Sigmoid colon (tissue), 6 donors: ENCODE measurements at regions not wholly inside any gene's neighbourhood (a gene's known extent, or its start where the extent isn't known, plus 50 kb on each side); places are given as distances from the start of the nearest gene placed in this dataset.

ENCODE experiments used
- DNase-seq: peaks from one replicate; pipeline ENCODE4 v3.0.0-alpha.2; 2019
- H3K27ac ChIP-seq, 4 donors: fragments of 200-600 bp; sonication (generic); one replicate each; pipeline ENCODE4 v1.5.1; 2016 to 2019; ENCODE audit warnings: mild to moderate bottlenecking in 1 of 4
- H3K27me3 ChIP-seq, 3 donors: fragments of 200-600 bp; sonication (generic); one replicate each; pipeline ENCODE4 v1.5.1; 2019; ENCODE audit warnings: mild to moderate bottlenecking in 1 of 3
- H3K36me3 ChIP-seq, 4 donors: fragments of 200-600 bp; sonication (generic); one replicate each; pipeline ENCODE4 v1.5.1; 2016 to 2019
- H3K4me1 ChIP-seq, 4 donors: fragments of 200-600 bp; sonication (generic); one replicate each; pipeline ENCODE4 v1.5.1; 2017 to 2019
- H3K4me3 ChIP-seq, 4 donors: fragments of 200-600 bp; sonication (generic); one replicate each; pipeline ENCODE4 v1.5.1; 2017 to 2019; ENCODE audit warnings: mild to moderate bottlenecking in 2 of 4, moderate library complexity in 1 of 4
- H3K9me3 ChIP-seq, 4 donors: fragments of 200-600 bp in 3 of 4; sonication (generic) in 3 of 4; one replicate each; pipeline versions ENCODE4 v1.5.1 to v1.6.1; 2013 to 2019
- CTCF ChIP-seq, 4 experiments: fragments of 450-650 bp in 3 of 4; fragments of 200-600 bp in 1 of 4; IDR thresholded peaks; one replicate each; pipeline ENCODE4 v1.5.1; 2016 to 2019; ENCODE audit warnings: antibody characterized with exemption in 4 of 4, mild to moderate bottlenecking in 3 of 4, moderate library complexity in 2 of 4
- EP300 ChIP-seq, 4 donors: sonication (generic); formaldehyde crosslinking; IDR thresholded peaks; one replicate each; pipeline ENCODE4 v1.6.1; 2017; ENCODE audit warnings: antibody characterized with exemption in 4 of 4
- POLR2A ChIP-seq, 2 donors: fragments of 450-650 bp; IDR thresholded peaks; one replicate each; pipeline ENCODE4 v1.6.1; 2016; ENCODE audit warnings: antibody characterized with exemption in 2 of 2, mild to moderate bottlenecking in 2 of 2, moderate library complexity in 2 of 2
- POLR2AphosphoS5 ChIP-seq, 4 donors: sonication (generic); formaldehyde crosslinking; IDR thresholded peaks; one replicate each; pipeline ENCODE4 v1.6.1; 2017; ENCODE audit warnings: antibody characterized with exemption in 4 of 4
- WGBS, 2 donors: extraction: QIAGEN DNeasy Blood & Tissue Kit; methylation state at CpG; one replicate each; pipeline ENCODE4 v1.1.7; 2013; 5-methylcytosine and 5-hydroxymethylcytosine counted together
- intact Hi-C: fragments of 100-400 bp; cut with DNase I; formaldehyde crosslinking; loops from one replicate; pipeline ENCODE4 v1.15.1; 2023
- donor health status: healthy with polysubstance abuse.
- donor health status: healthy.

GRCh38 chr3:36232797-36233489 lies 147.4 kb upstream of the STAC start:
- no peak for DNase-seq
- no peak overlapping the region for H3K27ac ChIP-seq
- H3K27me3 ChIP-seq = no peaks in the 10 kb centered on the region
- no peak overlapping the region for H3K4me3 ChIP-seq
- no peaks in the 10 kb centered on the region for H3K4me1 ChIP-seq
- intact Hi-C loops = no loop called here
- TF ChIP-seq POLR2A (IDR thresholded peaks at IDR 0.05) = no peak
- TF ChIP-seq CTCF (IDR thresholded peaks at IDR 0.05) = no peak
- no peak for TF ChIP-seq POLR2AphosphoS5 (IDR thresholded peaks at IDR 0.05)
- peaks cover 0 to 2% (median 0%) of the 10 kb centered on the region in 4 donors for H3K9me3 ChIP-seq
- no peaks in the 10 kb centered on the region for H3K36me3 ChIP-seq

- whole genome bisulfite sequencing, 2 donors = 84 to 92% methylated on average over 1 of the region's 1 CpG
Measured at GRCh38 chr3:36244728-36245127, 135.6 kb upstream of the STAC start.

GRCh38 chr3:36248374-36248773 lies 131.9 kb upstream of the STAC start:
- H3K36me3 ChIP-seq = no peaks in the 10 kb centered on the region
- no peaks in the 10 kb centered on the region for H3K4me1 ChIP-seq
- TF ChIP-seq POLR2A (IDR thresholded peaks at IDR 0.05) = no peak
- no peak for TF ChIP-seq POLR2AphosphoS5 (IDR thresholded peaks at IDR 0.05)
- no peak for TF ChIP-seq CTCF (IDR thresholded peaks at IDR 0.05)
- WGBS, 2 donors = 72 to 86% methylated on average over 3 of the region's 3 CpGs
- no peak overlapping the region for H3K4me3 ChIP-seq
- no peak overlapping the region for H3K27ac ChIP-seq
- no peaks in the 10 kb centered on the region for H3K9me3 ChIP-seq
- DNase-seq = no peak
- no peaks in the 10 kb centered on the region for H3K27me3 ChIP-seq
- intact Hi-C loops = no loop called here

More at GRCh38 chr3:36244728-36245127, 135.6 kb upstream of the STAC start:
- H3K9me3 ChIP-seq = no peaks in the 10 kb centered on the region
- H3K27me3 ChIP-seq = no peaks in the 10 kb centered on the region
- no peak for DNase-seq
- no peak overlapping the region for H3K4me3 ChIP-seq
- TF ChIP-seq POLR2A (IDR thresholded peaks at IDR 0.05) = no peak
- TF ChIP-seq EP300 (IDR thresholded peaks at IDR 0.05) = no peak
- TF ChIP-seq POLR2AphosphoS5 (IDR thresholded peaks at IDR 0.05) = no peak
- TF ChIP-seq CTCF (IDR thresholded peaks at IDR 0.05) = no peak
- H3K36me3 ChIP-seq = no peaks in the 10 kb centered on the region
- intact Hi-C loops = no loop called here
- H3K4me1 ChIP-seq = no peaks in the 10 kb centered on the region
- no peak overlapping the region for H3K27ac ChIP-seq

GRCh38 chr3:36250191-36250590 lies 130.1 kb upstream of the STAC start:
- no peaks in the 10 kb centered on the region for H3K36me3 ChIP-seq
- H3K27me3 ChIP-seq = no peaks in the 10 kb centered on the region
- TF ChIP-seq POLR2A (IDR thresholded peaks at IDR 0.05) = no peak
- no peak for TF ChIP-seq POLR2AphosphoS5 (IDR thresholded peaks at IDR 0.05)
- no peak for TF ChIP-seq EP300 (IDR thresholded peaks at IDR 0.05)
- TF ChIP-seq CTCF (IDR thresholded peaks at IDR 0.05) = no peak
- H3K4me1 ChIP-seq = no peaks in the 10 kb centered on the region
- H3K4me3 ChIP-seq = no peak overlapping the region
- H3K9me3 ChIP-seq = peaks cover 0 to 2% (median 0%) of the 10 kb centered on the region in 4 donors
- 84 to 92% methylated on average over 1 of the region's 1 CpG for WGBS, 2 donors
- intact Hi-C loops = no loop called here
- no peak for DNase-seq
- H3K27ac ChIP-seq = no peak overlapping the region
